Keratinocyte (primary cell): ENCODE measurements at regions not wholly inside any gene's neighbourhood (a gene's known extent, or its start where the extent isn't known, plus 50 kb on each side); places are given as distances from the start of the nearest gene placed in this dataset.

ENCODE experiments used
- DNase-seq: peaks from one replicate; pipeline ENCODE4 v3.0.0-alpha.2; 2011; ENCODE audit warnings: low read depth, missing footprints, low spot score
- FAIRE-seq: peaks from 2 replicates; lab custom pipeline; 2011; peaks lifted over from hg19 to GRCh38; lab: Jason Lieb, UNC
- H2AFZ ChIP-seq: 2 replicates; pipeline ENCODE4 v1.6.0; 2012; ENCODE audit warnings: low read length, control low read depth, inconsistent platforms; ENCODE audit not compliant: control insufficient read depth
- H3K27ac ChIP-seq: 2 replicates; pipeline ENCODE4 v1.5.1; 2011; ENCODE audit warnings: low read length; ENCODE audit not compliant: control insufficient read depth, insufficient read depth
- H3K27me3 ChIP-seq: 3 replicates; pipeline ENCODE4 v1.6.0; 2011; ENCODE audit warnings: low read length; ENCODE audit not compliant: control insufficient read depth, insufficient read depth; ENCODE audit errors: extremely low read depth
- H3K36me3 ChIP-seq, 2 experiments: 2 replicates in 1 of 2; 3 replicates in 1 of 2; pipeline ENCODE4 v1.5.1; 2011; ENCODE audit warnings: low read length in 2 of 2, mild to moderate bottlenecking in 1 of 2; ENCODE audit not compliant: control insufficient read depth in 2 of 2, insufficient read depth in 2 of 2; ENCODE audit errors: extremely low read depth in 1 of 2
- H3K4me1 ChIP-seq: 3 replicates; pipeline ENCODE4 v1.5.1; 2011; ENCODE audit warnings: low read length; ENCODE audit not compliant: control insufficient read depth, insufficient read depth; ENCODE audit errors: extremely low read depth
- H3K4me2 ChIP-seq: 3 replicates; pipeline ENCODE4 v1.6.0; 2011; ENCODE audit warnings: low read depth, low read length; ENCODE audit not compliant: control insufficient read depth, insufficient read depth; ENCODE audit errors: extremely low read depth
- H3K4me3 ChIP-seq, 3 experiments: fragments of 200-600 bp in 1 of 3; sonication (generic) in 1 of 3; 2 replicates in 2 of 3; 3 replicates in 1 of 3; pipeline ENCODE4 v1.5.1; 2011 to 2016; ENCODE audit warnings: low read length in 3 of 3, mild to moderate bottlenecking in 3 of 3, control low read depth in 2 of 3, inconsistent platforms in 1 of 3, low read depth in 1 of 3, mixed read lengths in 1 of 3, mixed run types in 1 of 3, moderate library complexity in 1 of 3; ENCODE audit not compliant: control insufficient read depth in 2 of 3, insufficient read depth in 2 of 3; ENCODE audit errors: extremely low read depth in 1 of 3
- H3K79me2 ChIP-seq: 2 replicates; pipeline ENCODE4 v1.6.0; 2012; ENCODE audit warnings: low read length; ENCODE audit not compliant: control insufficient read depth, insufficient read depth
- H3K9ac ChIP-seq: 3 replicates; pipeline ENCODE4 v1.6.0; 2011; ENCODE audit warnings: low read length; ENCODE audit not compliant: control insufficient read depth, insufficient read depth; ENCODE audit errors: extremely low read depth
- H3K9me1 ChIP-seq: 3 replicates; pipeline ENCODE4 v1.6.0; 2011; ENCODE audit warnings: low read length; ENCODE audit not compliant: control insufficient read depth, insufficient read depth; ENCODE audit errors: extremely low read depth
- H3K9me3 ChIP-seq: 2 replicates; pipeline ENCODE4 v1.5.1; 2012; ENCODE audit warnings: low read depth, low read length; ENCODE audit not compliant: control insufficient read depth
- H4K20me1 ChIP-seq: 3 replicates; pipeline ENCODE4 v1.6.0; 2011; ENCODE audit warnings: low read length; ENCODE audit not compliant: control insufficient read depth, insufficient read depth; ENCODE audit errors: extremely low read depth
- CTCF ChIP-seq, 3 experiments: IDR thresholded peaks in 1 of 3; conservative IDR thresholded peaks in 1 of 3; optimal IDR thresholded peaks in 1 of 3; 2 replicates in 2 of 3; 3 replicates in 1 of 3; pipeline versions ENCODE3 to v1.5.1; 2011; ENCODE audit warnings: low read length in 3 of 3, mild to moderate bottlenecking in 3 of 3, moderate library complexity in 2 of 3, control low read depth in 1 of 3, inconsistent platforms in 1 of 3; ENCODE audit not compliant: insufficient read depth in 2 of 3; ENCODE audit errors: extremely low read depth in 1 of 3
- EZH2 ChIP-seq: IDR thresholded peaks from one replicate; pipeline ENCODE4 v1.6.1; 2012; ENCODE audit warnings: inconsistent platforms, mild to moderate bottlenecking, low read length, moderate library complexity
- dilution Hi-C: fragments of 300-500 bp; cut with MboI; formaldehyde crosslinking; loops from one replicate; pipeline ENCODE4 v1.7.0; 2020; ENCODE audit warnings: low sequenced_read_pairs; ENCODE audit not compliant: extremely low pct_ligation_motif_present

DNA sequence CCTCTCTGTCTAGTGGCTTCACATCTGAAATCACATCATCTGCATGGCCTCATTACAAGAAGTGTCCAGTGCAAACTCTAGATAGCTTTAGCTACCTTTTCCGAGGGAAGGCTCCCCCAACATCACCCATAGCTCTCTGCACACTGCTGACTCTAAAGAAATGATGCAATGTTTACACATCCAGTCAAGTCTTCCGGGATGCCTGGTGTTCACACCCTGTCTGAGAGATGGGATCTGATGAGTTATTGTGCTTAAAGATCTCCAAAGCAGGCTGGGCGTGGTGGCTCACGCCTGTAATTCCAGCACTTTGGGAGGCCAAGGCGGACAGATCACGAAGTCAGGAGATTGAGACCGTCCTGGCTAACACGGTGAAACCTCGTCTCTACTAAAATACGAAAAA, 404.6 kb upstream of the IRAK1BP1 start:
- DNase-seq, result no peak
- Histone ChIP-seq H3K79me2 (no peaks in the 10 kb centered on the region), H3K9me3 (no peaks in the 10 kb centered on the region), H4K20me1 (no peaks in the 10 kb centered on the region), H3K9me1 (no peaks in the 10 kb centered on the region), H3K27ac (no peak overlapping the region), H3K4me1 (no peaks in the 10 kb centered on the region), H3K4me2 (no peak overlapping the region), H3K36me3 (no peaks in the 10 kb centered on the region), H3K27me3 (no peaks in the 10 kb centered on the region), H3K9ac (no peak overlapping the region), H2AFZ (no peak overlapping the region), H3K4me3 (no peak overlapping the region)
- dilution Hi-C loops, result no loop called here
- no peak for FAIRE-seq
- TF ChIP-seq CTCF (optimal IDR thresholded peaks at IDR 0.05 in 1 of 3, IDR thresholded peaks at IDR 0.05 in 1 of 3, conservative IDR thresholded peaks at IDR 0.05 in 1 of 3; ENCODE audit: extremely low read depth in 1 of 3, insufficient read depth in 2 of 3, low read length in 3 of 3) (no peak), EZH2 (no peak)

GRCh38 chr6:78465059-78465634, 402.2 kb upstream of the IRAK1BP1 start:
- no peak for DNase-seq
- Histone ChIP-seq H3K27ac (no peak overlapping the region), H3K79me2 (no peaks in the 10 kb centered on the region), H2AFZ (no peak overlapping the region), H3K27me3 (no peaks in the 10 kb centered on the region), H3K9me1 (no peaks in the 10 kb centered on the region), H3K4me1 (no peaks in the 10 kb centered on the region), H3K4me3 (no peak overlapping the region), H3K4me2 (no peak overlapping the region), H3K36me3 (no peaks in the 10 kb centered on the region), H3K9me3 (no peaks in the 10 kb centered on the region), H3K9ac (no peak overlapping the region), H4K20me1 (no peaks in the 10 kb centered on the region)
- dilution Hi-C loops, result no loop called here
- no peak for TF ChIP-seq EZH2
- TF ChIP-seq CTCF (optimal IDR thresholded peaks at IDR 0.05 in 1 of 3, IDR thresholded peaks at IDR 0.05 in 1 of 3, conservative IDR thresholded peaks at IDR 0.05 in 1 of 3; ENCODE audit: extremely low read depth in 1 of 3, insufficient read depth in 2 of 3, low read length in 3 of 3), result no peak
- no peak for FAIRE-seq
